COLO829 (cell line): ENCODE measurements at regions not wholly inside any gene's neighbourhood (a gene's known extent, or its start where the extent isn't known, plus 50 kb on each side); places are given as distances from the start of the nearest gene placed in this dataset.

Source experiments
- DNase-seq: peaks from one replicate; pipeline ENCODE4 v3.0.0; 2012; ENCODE audit warnings: low spot score

DNA sequence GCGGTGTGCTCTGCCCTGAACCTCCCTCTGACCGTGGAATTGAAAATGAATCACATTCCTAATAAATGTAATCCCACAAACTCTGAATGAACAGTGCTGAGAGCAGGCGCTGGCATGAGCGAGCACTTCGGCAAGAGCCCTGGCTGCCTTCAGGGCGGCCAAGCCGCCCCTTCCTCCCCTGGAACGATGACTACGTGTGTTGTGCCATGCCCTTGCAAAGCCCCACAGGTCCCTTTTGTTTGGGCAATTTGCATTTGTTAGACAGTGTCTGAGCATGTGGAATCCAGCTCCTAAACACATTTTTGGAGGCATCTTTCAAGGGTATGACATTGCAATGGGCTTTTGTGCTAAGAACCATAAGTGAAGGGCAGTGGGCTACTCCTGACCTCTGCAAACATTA is 95.6 kb upstream of the MKI67 start:
- DNase-seq: no peak

DNA sequence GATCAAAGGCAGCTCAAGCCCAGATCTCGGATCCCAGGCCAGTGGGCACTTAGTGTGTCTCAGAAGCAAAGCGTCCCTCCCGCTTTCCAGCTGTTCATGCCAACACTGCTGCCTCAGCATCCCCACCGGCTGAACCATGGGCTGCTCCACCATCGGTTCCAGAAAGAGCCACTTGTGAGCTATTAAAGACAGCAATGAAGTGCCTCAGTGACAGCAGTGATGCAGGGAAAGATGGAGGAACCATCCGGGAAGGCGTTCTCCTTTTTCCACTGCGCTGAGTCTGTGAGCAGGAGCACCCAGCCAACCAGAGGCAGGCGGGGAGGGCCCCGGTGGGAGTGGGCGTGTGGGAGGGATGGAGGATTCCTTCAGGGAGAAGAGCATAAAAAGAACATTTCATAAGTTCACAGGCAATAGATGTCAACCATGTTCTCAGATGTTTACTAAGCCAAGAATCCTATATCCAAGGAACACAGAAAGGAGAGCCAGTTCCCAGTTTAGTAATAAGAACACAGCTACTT is 96.2 kb upstream of the MKI67 start:
- no peak for DNase-seq

DNA sequence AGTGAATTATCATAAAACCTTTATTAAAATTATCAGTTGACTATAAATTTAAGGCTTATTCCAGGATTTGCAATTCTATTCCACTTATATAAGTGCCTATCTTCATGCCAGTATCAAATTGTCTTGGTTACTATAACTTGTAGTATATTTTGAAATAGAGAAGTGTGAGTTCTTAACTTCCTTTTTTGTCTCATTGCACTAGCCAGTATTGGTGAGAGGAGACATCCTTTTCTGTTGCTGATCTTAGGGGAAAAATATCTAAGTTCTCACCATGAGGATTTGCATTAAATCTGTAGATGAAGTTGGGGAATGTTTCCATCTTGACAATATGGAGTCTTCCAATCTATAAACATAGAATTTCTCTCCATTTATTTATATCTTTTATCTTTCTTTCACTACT is 104.2 kb upstream of the MKI67 start:
- DNase-seq: no peak

DNA sequence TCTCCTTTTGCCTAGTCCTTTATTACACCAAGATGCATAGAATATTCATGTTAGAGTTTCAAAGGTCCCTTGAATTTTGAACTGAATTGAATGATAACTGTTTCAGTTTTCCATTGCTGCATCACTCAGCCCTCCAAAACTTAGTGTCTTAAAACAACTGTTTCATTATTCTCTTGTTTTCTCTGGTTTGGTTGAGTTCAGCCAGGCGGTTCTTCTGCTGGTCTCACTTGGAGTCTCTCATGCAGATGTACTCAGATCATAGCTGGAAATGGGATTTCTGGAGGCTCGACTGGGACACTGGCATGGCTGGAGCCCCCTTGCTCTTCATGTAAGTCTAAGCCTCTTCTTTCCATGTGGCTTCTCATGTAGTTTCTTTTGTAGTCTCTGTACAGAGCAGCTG is 107.2 kb upstream of the MKI67 start:
- DNase-seq: no peak

DNA sequence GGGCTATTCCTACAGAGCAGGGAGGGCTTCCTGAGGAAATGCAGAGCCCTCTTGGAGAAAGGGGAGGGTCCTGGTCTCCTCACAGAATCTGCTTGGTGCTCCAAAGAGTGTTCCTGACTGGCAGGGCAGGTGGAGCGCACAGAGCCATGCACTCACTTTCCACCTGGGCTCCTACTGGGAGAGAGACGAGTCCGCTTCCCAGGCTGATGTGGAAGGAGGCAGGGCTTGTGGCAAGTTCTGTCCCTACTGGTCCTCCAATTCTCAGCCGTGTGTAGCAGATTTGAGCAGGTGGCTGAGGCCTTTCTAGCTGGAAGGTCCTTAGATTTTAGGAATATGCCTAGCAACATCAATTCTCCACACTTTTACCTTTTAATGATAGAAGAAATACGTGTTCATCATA is 111.5 kb upstream of the MKI67 start:
- DNase-seq: no peak

DNA sequence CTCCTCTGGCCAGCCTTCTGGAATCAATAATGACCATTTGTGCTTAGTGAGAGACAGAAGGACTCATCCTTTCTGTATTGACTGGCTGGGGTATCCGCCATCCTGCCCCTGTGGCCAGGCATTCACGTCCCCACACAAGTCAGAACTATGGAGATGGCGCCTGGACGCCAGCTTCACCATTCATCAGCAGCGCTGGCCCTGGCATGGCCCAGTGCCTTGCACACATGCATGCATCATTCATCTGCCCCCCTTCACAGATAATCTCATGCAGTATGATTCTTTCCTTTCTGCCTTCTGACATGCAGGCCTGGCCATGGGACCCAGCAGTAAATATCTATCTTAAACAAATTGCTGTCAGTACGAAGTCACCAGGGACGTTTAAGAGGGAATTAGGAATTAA is 114.8 kb upstream of the MKI67 start:
- DNase-seq: no peak

DNA sequence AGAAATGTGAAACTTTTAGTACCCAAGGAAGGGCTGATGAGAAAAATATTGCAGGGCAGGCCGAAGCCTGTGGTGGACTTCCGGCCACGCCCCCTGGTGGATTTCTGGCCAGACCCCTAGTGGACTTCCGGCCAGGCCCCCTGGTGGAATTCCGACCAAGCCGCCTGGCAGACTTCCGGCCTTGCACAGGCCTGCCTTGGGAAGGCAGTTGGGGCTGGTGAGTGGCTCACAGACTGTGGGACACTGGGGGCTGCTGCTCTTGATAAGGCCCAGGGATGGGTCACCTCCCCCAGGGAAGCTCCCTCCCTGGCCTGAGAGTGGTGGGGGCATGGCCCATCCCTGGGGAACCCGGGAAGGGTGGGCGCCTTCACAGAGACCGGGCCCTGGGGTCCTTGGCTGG is 116.4 kb upstream of the MKI67 start:
- DNase-seq: no peak

DNA sequence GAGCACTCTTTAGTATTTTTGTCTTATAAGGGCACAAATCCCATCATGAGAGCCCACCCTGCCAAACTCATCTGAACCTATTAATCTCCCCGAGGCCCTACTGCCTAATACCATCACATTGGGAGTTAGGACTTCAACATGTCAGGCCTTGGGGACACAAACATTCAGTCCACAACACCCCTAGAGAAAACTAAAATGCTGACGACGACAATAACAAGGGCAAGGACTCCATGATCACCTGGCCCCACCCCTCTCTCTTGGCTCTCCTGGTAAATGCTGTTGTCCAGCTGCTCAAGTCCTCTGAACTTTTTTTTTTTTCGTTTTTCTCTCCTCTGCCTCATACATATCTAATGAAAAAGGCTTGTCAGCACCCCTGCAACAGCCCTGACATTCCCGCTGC is 118.8 kb upstream of the MKI67 start:
- no peak for DNase-seq

DNA sequence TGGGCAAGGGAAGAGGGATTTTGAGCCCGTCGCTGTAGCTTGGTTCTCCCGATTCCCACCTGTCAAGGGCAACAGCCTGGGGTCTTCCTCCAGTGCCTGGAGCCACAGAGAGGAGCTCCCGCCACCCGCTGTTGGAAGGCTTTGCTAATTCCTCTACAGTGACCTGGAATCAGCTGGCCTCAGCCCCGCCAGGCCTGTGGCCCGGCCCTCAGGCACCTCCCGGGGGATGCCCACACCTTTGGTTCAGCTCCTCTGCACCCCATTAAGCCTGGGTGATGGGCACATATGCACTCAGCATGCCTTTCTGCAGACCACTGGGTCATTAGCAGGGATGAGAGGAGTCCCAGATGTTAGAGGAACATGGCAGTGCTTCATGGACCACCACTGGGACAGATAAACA is 121.4 kb upstream of the MKI67 start:
- DNase-seq: no peak

DNA sequence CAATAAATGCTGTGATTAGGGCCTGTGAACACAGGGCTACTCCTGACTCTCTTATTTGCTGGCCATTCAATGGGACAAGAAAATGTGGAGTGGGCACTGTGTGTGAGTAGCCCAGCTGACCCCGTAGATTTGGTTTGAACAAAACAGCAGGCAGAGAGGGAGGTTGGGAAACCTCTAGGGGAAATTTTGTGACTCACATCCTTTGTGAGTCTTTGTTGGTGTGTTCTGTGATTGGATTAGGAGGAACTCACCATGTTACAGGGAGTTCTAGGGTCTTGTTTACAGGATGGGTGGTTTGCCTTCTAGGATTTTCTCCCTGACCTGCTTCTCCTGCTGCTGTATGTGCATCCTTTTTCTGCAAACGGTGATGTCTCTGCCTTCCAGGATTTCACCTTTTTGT is 128.3 kb upstream of the MKI67 start:
- DNase-seq: no peak

DNA sequence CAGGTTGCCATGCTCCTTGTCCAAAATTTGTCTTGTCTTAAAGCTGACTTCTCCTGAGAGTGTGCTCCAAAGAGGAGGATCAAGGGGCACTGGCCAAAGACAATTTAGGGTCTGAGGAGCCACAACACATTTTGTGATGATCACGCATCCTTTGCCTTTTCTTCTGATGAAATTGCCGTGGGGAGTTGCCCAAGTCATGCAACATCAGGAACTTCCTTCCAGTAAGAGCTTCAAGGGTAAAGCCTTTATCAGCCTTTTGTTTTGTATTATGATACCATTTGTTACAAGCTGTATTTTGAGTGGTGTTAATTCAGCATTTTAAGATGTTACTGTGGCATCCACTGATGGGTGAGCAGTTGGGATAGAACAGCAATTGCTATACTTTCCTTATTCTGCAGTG is 131.2 kb upstream of the MKI67 start:
- DNase-seq: no peak

DNA sequence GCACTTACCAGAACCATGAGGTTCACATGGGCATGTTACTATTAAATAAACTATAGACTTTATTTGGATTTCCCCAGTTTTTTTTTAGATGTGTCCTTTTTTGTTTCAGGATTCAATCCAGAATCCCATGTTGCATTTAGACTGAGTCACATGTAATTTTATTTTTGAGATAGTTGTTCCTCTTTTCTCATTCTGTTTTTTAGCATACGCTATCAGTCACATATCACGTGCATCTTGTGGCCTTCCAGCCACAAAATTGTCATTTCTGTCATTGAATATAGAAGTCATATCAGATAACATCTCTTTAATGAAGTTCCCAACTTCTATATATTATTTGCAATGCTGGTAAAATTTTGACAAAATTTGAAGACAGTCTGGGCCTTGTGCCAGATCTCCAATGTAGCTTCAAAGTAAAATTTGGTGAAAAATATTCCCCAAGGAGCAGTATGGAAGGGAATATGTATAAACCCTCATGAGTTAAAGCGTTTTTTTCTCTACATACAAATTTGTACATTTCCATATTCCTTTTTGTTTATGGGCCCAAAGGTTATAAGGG is 132.3 kb upstream of the MKI67 start:
- DNase-seq: no peak

DNA sequence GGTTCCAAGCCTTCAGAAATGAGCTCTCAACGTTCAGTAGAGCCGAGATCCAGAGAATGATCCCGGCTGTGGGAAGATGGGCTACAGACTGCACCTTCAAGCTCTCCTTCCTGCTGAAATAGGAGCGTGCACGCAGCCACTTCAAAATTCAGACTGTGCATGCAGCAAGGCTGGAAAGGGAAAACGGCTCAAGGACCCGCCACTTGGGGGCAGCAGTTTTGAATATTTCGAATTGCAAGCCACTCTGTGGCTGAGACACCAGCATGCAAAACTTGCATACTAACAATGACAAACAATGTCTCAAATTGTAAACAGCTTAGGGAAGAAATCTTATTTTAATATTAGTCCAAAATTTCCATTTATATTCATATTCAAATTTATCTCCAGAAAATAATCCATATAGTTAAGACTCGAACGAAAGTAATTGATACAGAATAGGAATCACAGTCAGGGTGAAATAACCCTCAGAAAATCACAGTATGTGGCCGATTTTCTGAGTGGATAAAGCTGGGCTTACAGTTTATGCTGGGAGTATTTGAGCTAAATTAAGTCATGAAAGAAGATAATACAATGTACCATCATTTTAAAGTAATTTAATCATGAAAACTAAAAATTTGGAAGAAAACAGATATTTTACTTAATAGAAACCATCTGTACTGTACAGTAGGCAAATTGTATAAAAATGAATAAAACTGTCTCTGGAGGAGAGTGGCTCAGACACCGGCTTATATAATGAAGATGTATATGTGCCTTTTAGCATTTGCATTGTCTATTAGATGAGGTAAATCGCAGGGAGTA is 137.9 kb upstream of the MKI67 start:
- peak; percentile 16 for DNase-seq

DNA sequence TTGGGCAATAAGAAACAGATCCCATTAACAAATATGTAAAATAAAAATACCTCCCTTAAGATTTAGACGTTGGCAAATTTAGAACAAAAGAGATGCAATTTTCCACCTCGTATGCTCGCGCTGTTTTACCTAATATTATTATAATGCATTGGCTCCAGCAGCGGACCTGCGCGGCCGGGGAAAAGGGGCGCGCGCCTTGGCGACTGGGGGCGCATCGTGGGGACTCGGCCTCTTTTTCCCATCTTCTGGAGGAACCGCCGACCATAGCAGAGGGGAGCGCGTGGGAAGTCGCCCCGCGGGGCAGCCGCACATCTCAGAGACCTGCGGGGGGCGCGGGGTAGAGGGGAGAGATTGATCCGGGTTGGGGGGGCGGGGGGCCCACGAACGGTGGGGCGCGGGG is 139.4 kb upstream of the MKI67 start:
- DNase-seq: no peak

DNA sequence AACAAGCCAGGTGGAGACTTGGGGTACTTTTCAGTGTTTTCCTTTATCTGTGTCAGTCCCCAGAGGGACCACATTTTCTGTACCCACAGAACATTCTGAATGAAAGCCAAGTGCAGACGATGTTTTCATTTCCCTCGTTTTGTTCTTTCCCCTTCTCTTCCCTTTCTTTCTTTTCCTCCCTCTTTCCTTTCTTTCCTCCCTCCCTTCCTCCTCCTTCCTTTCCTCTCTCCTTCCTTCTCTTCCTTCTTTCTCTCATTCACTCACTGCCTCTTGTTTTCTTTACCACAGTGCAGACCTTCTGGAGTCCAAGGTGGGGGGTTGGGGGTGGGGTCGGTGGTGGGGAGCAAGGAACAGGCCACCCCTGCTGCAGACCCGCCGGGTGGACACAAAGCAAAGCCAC is 141.4 kb upstream of the MKI67 start:
- DNase-seq: no peak

DNA sequence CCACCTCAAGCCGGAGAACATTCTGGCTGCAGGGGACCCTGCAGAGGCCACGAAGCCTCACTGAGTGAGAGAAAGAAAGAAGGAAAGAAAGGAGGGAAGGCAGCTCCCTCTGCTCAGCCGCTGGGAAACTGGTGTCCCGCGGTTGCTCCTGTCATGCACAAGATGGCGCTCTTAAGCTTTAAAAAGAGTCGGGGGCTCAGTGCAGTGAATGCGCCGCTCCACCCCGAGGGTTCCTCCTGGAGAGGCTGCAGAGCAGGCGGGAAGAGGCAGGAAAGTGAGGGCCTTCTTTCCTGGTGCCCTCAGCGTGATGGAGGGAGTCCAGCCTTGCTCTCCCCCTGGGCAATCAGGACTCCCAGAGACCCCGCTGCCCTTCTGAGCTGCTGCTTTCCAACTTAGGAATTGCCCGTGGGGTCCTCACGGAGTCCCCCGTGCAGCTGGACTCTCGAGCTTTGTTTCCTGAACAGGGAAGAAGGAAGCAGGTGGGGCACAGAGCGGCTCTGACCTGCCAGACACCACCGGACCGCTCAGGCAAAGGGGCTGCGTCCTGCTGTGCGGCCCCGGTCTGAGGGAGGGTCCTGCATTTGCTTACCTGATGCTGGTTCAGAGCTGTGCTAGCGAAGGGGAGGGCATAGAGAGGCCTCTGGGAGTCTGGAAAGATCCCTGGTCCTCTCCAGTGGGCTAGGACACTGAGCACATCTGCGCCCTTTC is 141.9 kb upstream of the MKI67 start:
- DNase-seq: no peak

DNA sequence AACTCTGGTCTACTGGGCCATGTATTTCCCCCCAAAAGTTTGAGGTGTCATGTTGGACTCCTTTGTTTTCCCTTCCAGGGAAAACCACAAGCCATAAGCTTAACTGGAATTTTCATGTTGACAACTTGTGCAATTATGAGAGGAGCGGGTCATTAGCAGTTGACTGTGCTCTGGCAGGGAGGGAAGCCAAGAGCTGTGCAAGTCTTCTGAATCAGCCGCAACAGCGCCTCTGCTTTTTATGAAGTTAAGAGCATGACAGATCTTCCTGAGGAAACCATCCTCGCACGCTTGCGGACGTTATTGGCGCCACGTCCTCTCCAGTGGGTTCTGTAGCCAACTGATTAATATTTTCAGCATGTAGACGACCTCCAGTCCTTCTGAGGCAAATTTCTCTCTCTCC is 148.7 kb upstream of the MKI67 start:
- DNase-seq: no peak

DNA sequence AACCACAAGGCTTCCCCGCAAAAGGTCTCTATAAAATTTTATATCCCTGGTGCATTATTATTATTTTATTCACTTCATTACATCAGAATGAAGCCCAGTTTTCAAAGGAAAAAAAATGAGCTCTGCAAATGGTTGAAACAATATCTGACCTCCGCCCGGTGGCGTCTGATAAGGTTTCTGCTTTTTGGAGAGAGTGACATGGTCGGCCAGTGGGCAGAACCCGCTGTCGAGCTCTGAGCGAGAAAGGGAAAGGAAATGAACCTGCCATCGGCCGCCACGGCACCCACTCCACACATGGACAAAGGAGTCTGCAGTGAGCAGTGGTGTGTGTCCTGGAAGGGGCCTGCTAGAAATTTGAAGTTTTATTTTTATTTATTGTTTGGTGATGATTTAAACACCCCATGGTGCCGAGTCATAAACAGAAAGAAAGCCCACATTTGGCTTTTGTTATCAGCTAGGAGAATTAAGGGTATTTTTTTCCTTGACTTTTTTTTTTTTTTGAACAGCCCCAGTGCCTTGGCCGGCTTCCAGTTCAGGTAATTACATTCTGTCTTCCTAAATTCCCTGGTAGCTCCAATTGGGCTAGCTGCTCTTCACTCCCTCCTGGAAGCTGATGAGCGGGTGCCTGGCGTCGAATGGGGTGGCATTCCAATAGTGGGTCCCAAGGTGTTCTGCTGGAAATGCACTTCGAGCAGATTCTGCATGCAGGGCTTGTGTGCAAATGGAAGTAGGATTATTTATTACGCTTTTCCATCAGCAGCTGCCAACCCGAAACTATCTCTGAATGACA is 149.4 kb upstream of the MKI67 start:
- DNase-seq: no peak

DNA sequence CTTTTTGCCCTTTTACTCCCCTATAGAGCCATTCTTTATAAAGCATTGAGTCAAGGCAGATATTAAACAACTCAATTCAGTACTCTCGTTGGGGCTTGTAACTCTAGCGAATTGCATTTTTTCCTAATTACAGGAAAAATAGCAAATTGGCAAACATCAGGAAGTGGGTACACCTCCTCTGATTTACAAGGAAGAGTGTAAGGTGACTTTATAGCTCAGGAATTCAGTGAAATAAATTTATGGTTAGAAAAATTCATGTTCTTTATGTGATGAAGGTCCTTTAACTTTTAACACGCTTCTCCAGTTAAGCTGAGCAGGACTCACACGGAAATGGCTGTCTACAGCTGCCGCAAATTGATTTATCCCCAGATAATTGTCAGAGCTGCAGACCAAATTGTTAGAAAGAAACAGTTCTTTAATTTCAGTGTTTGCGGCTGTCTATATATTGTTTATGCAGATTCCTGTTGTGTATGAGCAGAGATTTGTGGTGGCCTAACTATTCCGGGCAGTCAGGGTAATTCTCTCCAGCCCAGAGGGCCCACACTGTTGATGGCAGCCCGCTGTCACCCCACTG is 151.1 kb upstream of the MKI67 start:
- DNase-seq: no peak

DNA sequence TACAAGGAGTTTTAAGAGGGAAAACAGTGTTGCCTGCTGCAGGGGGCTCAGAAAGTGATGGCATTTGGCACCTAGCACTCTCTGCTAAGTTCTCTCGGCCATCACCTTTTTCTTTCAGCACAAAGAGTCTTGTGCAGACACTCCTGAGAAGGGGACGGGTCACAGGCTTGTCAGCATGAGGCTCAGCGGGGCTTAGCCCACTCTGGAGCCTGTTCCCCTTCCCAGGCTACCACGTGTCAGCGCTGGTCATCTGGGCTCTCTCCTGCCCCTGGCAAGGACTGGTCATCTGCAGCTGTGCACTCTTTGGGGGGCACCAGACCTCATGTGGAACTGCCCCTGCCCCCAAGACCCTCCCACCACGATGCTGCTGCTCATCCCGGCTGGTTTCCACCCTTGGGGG is 152.1 kb upstream of the MKI67 start:
- no peak for DNase-seq

DNA sequence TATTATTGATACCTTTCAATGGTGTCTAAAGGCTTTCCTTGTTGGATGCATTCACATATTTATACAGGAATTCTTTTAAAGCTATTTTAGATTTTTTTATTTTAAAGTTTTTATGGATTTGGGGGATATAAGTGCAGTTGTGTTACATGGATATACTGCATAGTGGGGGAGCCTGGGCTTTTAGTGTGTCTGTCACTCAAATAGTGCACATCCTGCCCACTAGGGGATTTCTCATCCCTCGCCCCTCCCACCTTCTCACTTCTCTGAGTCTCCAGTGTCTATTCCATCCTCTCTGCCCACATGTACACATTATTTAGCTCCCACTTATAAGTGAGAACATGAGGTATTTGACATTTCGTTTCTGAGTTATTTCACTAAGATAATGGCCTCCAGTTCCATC is 154.0 kb upstream of the MKI67 start:
- DNase-seq: no peak

DNA sequence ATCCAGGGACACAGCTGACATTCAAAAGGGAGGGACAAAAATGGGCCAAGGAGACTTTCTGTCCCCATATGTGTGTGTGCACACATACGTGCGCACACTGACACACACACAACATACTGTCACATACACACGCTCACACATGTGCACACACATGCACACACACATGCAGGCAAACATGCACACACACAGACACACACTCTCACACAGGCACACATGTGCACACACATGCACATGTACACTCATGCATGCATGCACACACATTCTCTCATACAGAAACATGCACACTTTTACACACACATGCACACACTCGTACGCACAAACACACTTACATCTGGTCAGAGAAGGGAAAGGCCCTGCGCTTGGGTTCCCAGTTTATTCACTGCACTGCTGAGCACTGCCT is 155.1 kb upstream of the MKI67 start:
- no peak for DNase-seq
